ENCODE measurements at regions not wholly inside any gene's neighbourhood (a gene's known extent, or its start where the extent isn't known, plus 50 kb on each side); places are given as distances from the start of the nearest gene placed in this dataset.

- DNase-seq (ENCODE audit: low spot score, unreplicated experiment), result no peak
- no peak for TF ChIP-seq CTCF (IDR thresholded peaks at IDR 0.05; ENCODE audit: unreplicated experiment)
- no peak overlapping the region for H3K4me3 Mint-ChIP-seq (ENCODE audit: low read depth)
- H3K36me3 Mint-ChIP-seq (ENCODE audit: insufficient read depth), result no peaks in the 10 kb centered on the region
- H3K4me1 Mint-ChIP-seq (ENCODE audit: low read depth), result peaks cover 2% of the 10 kb centered on the region
- peaks cover 6% of the 10 kb centered on the region for H3K9me3 Mint-ChIP-seq (ENCODE audit: low read depth)
- no peaks in the 10 kb centered on the region for H3K27me3 Mint-ChIP-seq
- H3K27ac Mint-ChIP-seq, result no peak overlapping the region
Measured at GRCh38 chr10:2414039-2414438, 653.3 kb upstream of the PFKP start.

- Mint-ChIP-seq H3K27me3 (no peaks in the 10 kb centered on the region), H3K4me1 (ENCODE audit: low read depth) (peaks cover 6% of the 10 kb centered on the region), H3K9me3 (ENCODE audit: low read depth) (peaks cover 6% of the 10 kb centered on the region), H3K27ac (no peak overlapping the region), H3K36me3 (ENCODE audit: insufficient read depth) (no peaks in the 10 kb centered on the region), H3K4me3 (ENCODE audit: low read depth) (no peak overlapping the region)
- DNase-seq (ENCODE audit: low spot score, unreplicated experiment), result no peak
- TF ChIP-seq CTCF (IDR thresholded peaks at IDR 0.05; ENCODE audit: unreplicated experiment), result no peak
Measured at GRCh38 chr10:2410049-2410448, 657.3 kb upstream of the PFKP start.

- Mint-ChIP-seq H3K36me3 (ENCODE audit: insufficient read depth) (no peaks in the 10 kb centered on the region), H3K4me1 (ENCODE audit: low read depth) (peaks cover 8% of the 10 kb centered on the region), H3K27ac (no peak overlapping the region), H3K4me3 (ENCODE audit: low read depth) (no peak overlapping the region), H3K9me3 (ENCODE audit: low read depth) (no peaks in the 10 kb centered on the region), H3K27me3 (peaks cover 7% of the 10 kb centered on the region)
- no peak for TF ChIP-seq CTCF (IDR thresholded peaks at IDR 0.05; ENCODE audit: unreplicated experiment)
- DNase-seq (ENCODE audit: low spot score, unreplicated experiment), result no peak
Measured at GRCh38 chr10:2401459-2401858, 664.1 kb upstream of the ADARB2 start.

- Mint-ChIP-seq H3K27me3 (peaks cover 7% of the 10 kb centered on the region), H3K36me3 (ENCODE audit: insufficient read depth) (no peaks in the 10 kb centered on the region), H3K27ac (no peak overlapping the region), H3K4me1 (ENCODE audit: low read depth) (peaks cover 3% of the 10 kb centered on the region), H3K4me3 (ENCODE audit: low read depth) (no peak overlapping the region), H3K9me3 (ENCODE audit: low read depth) (no peaks in the 10 kb centered on the region)
- no peak for TF ChIP-seq CTCF (IDR thresholded peaks at IDR 0.05; ENCODE audit: unreplicated experiment)
- DNase-seq (ENCODE audit: low spot score, unreplicated experiment), result no peak
Measured at GRCh38 chr10:2399482-2399881, 662.2 kb upstream of the ADARB2 start.

GRCh38 chr10:2392145-2392812, 655.0 kb upstream of the ADARB2 start:
- Mint-ChIP-seq H3K27ac (no peak overlapping the region), H3K4me3 (ENCODE audit: low read depth) (no peak overlapping the region), H3K36me3 (ENCODE audit: insufficient read depth) (no peaks in the 10 kb centered on the region), H3K4me1 (ENCODE audit: low read depth) (no peaks in the 10 kb centered on the region), H3K9me3 (ENCODE audit: low read depth) (no peaks in the 10 kb centered on the region), H3K27me3 (peaks cover 3% of the 10 kb centered on the region)
- DNase-seq (ENCODE audit: low spot score, unreplicated experiment), result no peak
- no peak for TF ChIP-seq CTCF (IDR thresholded peaks at IDR 0.05; ENCODE audit: unreplicated experiment)
